WTC11 (cell line): ENCODE measurements at regions not wholly inside any gene's neighbourhood (a gene's known extent, or its start where the extent isn't known, plus 50 kb on each side); places are given as distances from the start of the nearest gene placed in this dataset.

ENCODE experiments used
- ATAC-seq: fragments of 200-7000 bp; cut with Tn5 transposase; 2 replicates; pipeline ENCODE4 v1.10.0; 2021; ENCODE audit warnings: mild to moderate bottlenecking, moderate library complexity
- CTCF ChIA-PET: fragments of 300-600 bp; sonication (Branson Sonifier 250); formaldehyde crosslinking; loops from one replicate; lab custom pipeline; 2021; ENCODE audit warnings: antibody characterized with exemption; lab: Charles Lee
- POLR2A ChIA-PET: fragments of 350-600 bp; sonication (Branson Sonifier 250); formaldehyde crosslinking; loops from one replicate; lab custom pipeline; 2021; ENCODE audit warnings: antibody characterized with exemption; lab: Charles Lee
- DNase-seq: peaks from one replicate; pipeline ENCODE4 v3.0.0; 2021; ENCODE audit warnings: low spot score
- H3K27ac Mint-ChIP-seq: 2 replicates; pipeline ENCODE4 v1.8.0; 2021; ENCODE audit warnings: mixed read lengths
- H3K27me3 Mint-ChIP-seq: 2 replicates; pipeline ENCODE4 v1.8.0; 2021; ENCODE audit warnings: low read depth, mild to moderate bottlenecking, moderate library complexity, mixed read lengths
- H3K36me3 Mint-ChIP-seq: 2 replicates; pipeline ENCODE4 v1.8.0; 2021; ENCODE audit warnings: mixed read lengths
- H3K4me1 Mint-ChIP-seq: 2 replicates; pipeline ENCODE4 v1.8.0; 2022; ENCODE audit warnings: mixed read lengths
- H3K4me3 Mint-ChIP-seq: 2 replicates; pipeline ENCODE4 v1.8.0; 2021; ENCODE audit warnings: mild to moderate bottlenecking, moderate library complexity, mixed read lengths
- H3K9me3 Mint-ChIP-seq: 2 replicates; pipeline ENCODE4 v1.8.0; 2021; ENCODE audit warnings: mixed read lengths
- ATF1 ChIP-seq: sonication (generic); formaldehyde crosslinking; IDR thresholded peaks from 2 replicates; pipeline ENCODE4 v1.8.1; 2023; ENCODE audit warnings: mild to moderate bottlenecking, moderate library complexity, missing genetic modification reagents
- ATF6 ChIP-seq: sonication (generic); formaldehyde crosslinking; IDR thresholded peaks from 2 replicates; pipeline ENCODE4 v1.8.1; 2023; ENCODE audit warnings: mild to moderate bottlenecking, missing genetic modification reagents
- CREB1 ChIP-seq: sonication (generic); formaldehyde crosslinking; IDR thresholded peaks from 2 replicates; pipeline ENCODE4 v1.8.0; 2023; ENCODE audit warnings: mild to moderate bottlenecking, missing genetic modification reagents
- FOXP1 ChIP-seq: sonication (generic); formaldehyde crosslinking; IDR thresholded peaks from 2 replicates; pipeline ENCODE4 v1.8.0; 2022; ENCODE audit warnings: missing genetic modification reagents, mild to moderate bottlenecking, moderate library complexity, borderline replicate concordance
- GRHL2 ChIP-seq: fragments of 250-450 bp; sonication (Bioruptor Pico); IDR thresholded peaks from 2 replicates; pipeline ENCODE4 v1.8.0; 2022; ENCODE audit warnings: mild to moderate bottlenecking, moderate library complexity; ENCODE audit not compliant: insufficient replicate concordance, severe bottlenecking
- IRF2 ChIP-seq: sonication (generic); formaldehyde crosslinking; IDR thresholded peaks from 2 replicates; pipeline ENCODE4 v1.8.0; 2022; ENCODE audit warnings: low read depth, missing genetic modification reagents, borderline replicate concordance
- SMAD3 ChIP-seq: sonication (generic); formaldehyde crosslinking; IDR thresholded peaks from 2 replicates; pipeline ENCODE4 v1.8.0; 2022; ENCODE audit warnings: missing genetic modification reagents, mild to moderate bottlenecking, borderline replicate concordance
- TCF7 ChIP-seq: sonication (generic); formaldehyde crosslinking; IDR thresholded peaks from 2 replicates; pipeline ENCODE4 v1.8.0; 2022; ENCODE audit warnings: mild to moderate bottlenecking, low read depth, missing genetic modification reagents, moderate library complexity
- TEAD4 ChIP-seq: sonication (generic); formaldehyde crosslinking; IDR thresholded peaks from 2 replicates; pipeline ENCODE4 v1.8.0; 2022; ENCODE audit warnings: mild to moderate bottlenecking, missing genetic modification reagents
- ZNF121 ChIP-seq: sonication (generic); formaldehyde crosslinking; IDR thresholded peaks from 2 replicates; pipeline ENCODE4 v1.8.0; 2023; ENCODE audit warnings: missing genetic modification reagents
- ZNF281 ChIP-seq: sonication (generic); formaldehyde crosslinking; IDR thresholded peaks from 2 replicates; pipeline ENCODE4 v1.8.0; 2023; ENCODE audit warnings: mild to moderate bottlenecking, missing genetic modification reagents
- ZNF416 ChIP-seq: fragments of 250-450 bp; sonication (Bioruptor Pico); IDR thresholded peaks from 2 replicates; pipeline ENCODE4 v1.9.0; 2021; ENCODE audit warnings: mild to moderate bottlenecking, inconsistent platforms
- TF ChIP-seq, protein P1 (sequence below): sonication (generic); formaldehyde crosslinking; IDR thresholded peaks from 2 replicates; pipeline ENCODE4 v1.8.1; 2023; ENCODE audit warnings: mild to moderate bottlenecking, missing genetic modification reagents, borderline replicate concordance
- TF ChIP-seq, protein P2 (sequence below): sonication (generic); formaldehyde crosslinking; IDR thresholded peaks from 2 replicates; pipeline ENCODE4 v1.8.0; 2023; ENCODE audit warnings: missing genetic modification reagents
- TF ChIP-seq, protein P3 (sequence below): fragments of 250-450 bp; sonication (Bioruptor Pico); IDR thresholded peaks from 2 replicates; pipeline ENCODE4 v1.8.0; 2021; ENCODE audit warnings: mild to moderate bottlenecking
- TF ChIP-seq, protein P4 (sequence below): sonication (generic); formaldehyde crosslinking; conservative IDR thresholded peaks from 2 replicates; pipeline ENCODE4 v1.8.1; 2023; ENCODE audit warnings: mild to moderate bottlenecking, low read depth, missing genetic modification reagents, moderate library complexity
- TF ChIP-seq, protein P5 (sequence below): sonication (generic); formaldehyde crosslinking; IDR thresholded peaks from 2 replicates; pipeline ENCODE4 v1.8.1; 2022; ENCODE audit warnings: low read depth, missing genetic modification reagents, borderline replicate concordance
- TF ChIP-seq, protein P6 (sequence below): sonication (generic); formaldehyde crosslinking; IDR thresholded peaks from 2 replicates; pipeline ENCODE4 v1.8.1; 2022; ENCODE audit warnings: missing genetic modification reagents, borderline replicate concordance

DNA sequence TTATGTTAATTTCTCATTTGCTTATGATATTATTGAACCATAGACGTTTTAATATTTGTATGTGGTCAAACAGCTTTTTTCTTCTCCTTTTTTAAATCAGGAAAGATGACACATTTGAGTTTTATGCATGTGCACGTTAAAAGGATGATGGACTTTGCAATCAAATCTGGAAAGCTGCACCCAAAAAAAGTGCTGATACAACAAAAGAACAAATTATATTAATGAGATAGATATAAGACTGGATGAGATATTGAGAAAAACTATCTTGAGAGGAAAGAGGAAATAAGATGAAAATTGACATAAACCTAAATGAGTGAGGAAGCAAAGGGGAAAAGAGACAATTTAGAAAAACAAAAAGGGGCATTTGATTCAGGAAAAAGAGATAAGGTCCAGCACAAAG is 96.4 kb upstream of the CBLN2 start (continued):
- TF ChIP-seq, protein P1, sequence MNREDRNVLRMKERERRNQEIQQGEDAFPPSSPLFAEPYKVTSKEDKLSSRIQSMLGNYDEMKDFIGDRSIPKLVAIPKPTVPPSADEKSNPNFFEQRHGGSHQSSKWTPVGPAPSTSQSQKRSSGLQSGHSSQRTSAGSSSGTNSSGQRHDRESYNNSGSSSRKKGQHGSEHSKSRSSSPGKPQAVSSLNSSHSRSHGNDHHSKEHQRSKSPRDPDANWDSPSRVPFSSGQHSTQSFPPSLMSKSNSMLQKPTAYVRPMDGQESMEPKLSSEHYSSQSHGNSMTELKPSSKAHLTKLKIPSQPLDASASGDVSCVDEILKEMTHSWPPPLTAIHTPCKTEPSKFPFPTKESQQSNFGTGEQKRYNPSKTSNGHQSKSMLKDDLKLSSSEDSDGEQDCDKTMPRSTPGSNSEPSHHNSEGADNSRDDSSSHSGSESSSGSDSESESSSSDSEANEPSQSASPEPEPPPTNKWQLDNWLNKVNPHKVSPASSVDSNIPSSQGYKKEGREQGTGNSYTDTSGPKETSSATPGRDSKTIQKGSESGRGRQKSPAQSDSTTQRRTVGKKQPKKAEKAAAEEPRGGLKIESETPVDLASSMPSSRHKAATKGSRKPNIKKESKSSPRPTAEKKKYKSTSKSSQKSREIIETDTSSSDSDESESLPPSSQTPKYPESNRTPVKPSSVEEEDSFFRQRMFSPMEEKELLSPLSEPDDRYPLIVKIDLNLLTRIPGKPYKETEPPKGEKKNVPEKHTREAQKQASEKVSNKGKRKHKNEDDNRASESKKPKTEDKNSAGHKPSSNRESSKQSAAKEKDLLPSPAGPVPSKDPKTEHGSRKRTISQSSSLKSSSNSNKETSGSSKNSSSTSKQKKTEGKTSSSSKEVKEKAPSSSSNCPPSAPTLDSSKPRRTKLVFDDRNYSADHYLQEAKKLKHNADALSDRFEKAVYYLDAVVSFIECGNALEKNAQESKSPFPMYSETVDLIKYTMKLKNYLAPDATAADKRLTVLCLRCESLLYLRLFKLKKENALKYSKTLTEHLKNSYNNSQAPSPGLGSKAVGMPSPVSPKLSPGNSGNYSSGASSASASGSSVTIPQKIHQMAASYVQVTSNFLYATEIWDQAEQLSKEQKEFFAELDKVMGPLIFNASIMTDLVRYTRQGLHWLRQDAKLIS (CRISPR knock-in tag), result no peak
- no peak for TF ChIP-seq SMAD3
- TF ChIP-seq, protein P2, sequence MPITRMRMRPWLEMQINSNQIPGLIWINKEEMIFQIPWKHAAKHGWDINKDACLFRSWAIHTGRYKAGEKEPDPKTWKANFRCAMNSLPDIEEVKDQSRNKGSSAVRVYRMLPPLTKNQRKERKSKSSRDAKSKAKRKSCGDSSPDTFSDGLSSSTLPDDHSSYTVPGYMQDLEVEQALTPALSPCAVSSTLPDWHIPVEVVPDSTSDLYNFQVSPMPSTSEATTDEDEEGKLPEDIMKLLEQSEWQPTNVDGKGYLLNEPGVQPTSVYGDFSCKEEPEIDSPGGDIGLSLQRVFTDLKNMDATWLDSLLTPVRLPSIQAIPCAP (CRISPR knock-in tag), result no peak
- TF ChIP-seq, protein P3, sequence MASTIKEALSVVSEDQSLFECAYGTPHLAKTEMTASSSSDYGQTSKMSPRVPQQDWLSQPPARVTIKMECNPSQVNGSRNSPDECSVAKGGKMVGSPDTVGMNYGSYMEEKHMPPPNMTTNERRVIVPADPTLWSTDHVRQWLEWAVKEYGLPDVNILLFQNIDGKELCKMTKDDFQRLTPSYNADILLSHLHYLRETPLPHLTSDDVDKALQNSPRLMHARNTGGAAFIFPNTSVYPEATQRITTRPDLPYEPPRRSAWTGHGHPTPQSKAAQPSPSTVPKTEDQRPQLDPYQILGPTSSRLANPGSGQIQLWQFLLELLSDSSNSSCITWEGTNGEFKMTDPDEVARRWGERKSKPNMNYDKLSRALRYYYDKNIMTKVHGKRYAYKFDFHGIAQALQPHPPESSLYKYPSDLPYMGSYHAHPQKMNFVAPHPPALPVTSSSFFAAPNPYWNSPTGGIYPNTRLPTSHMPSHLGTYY (CRISPR knock-in tag), result no peak
- TF ChIP-seq ZNF121 (CRISPR knock-in tag), result no peak

- H3K27me3 Mint-ChIP-seq, result no peaks in the 10 kb centered on the region; the same call in 1 of the 2 replicates
- TF ChIP-seq, protein P4, sequence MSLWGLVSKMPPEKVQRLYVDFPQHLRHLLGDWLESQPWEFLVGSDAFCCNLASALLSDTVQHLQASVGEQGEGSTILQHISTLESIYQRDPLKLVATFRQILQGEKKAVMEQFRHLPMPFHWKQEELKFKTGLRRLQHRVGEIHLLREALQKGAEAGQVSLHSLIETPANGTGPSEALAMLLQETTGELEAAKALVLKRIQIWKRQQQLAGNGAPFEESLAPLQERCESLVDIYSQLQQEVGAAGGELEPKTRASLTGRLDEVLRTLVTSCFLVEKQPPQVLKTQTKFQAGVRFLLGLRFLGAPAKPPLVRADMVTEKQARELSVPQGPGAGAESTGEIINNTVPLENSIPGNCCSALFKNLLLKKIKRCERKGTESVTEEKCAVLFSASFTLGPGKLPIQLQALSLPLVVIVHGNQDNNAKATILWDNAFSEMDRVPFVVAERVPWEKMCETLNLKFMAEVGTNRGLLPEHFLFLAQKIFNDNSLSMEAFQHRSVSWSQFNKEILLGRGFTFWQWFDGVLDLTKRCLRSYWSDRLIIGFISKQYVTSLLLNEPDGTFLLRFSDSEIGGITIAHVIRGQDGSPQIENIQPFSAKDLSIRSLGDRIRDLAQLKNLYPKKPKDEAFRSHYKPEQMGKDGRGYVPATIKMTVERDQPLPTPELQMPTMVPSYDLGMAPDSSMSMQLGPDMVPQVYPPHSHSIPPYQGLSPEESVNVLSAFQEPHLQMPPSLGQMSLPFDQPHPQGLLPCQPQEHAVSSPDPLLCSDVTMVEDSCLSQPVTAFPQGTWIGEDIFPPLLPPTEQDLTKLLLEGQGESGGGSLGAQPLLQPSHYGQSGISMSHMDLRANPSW (CRISPR knock-in tag), result no peak
- no peak for TF ChIP-seq ATF1
- TF ChIP-seq GRHL2 (CRISPR knock-in tag), result no peak
- TF ChIP-seq ZNF281, result no peak
- TF ChIP-seq TCF7 (CRISPR knock-in tag), result no peak
- no peak for TF ChIP-seq ATF6
- no peak for TF ChIP-seq ZNF416 (CRISPR knock-in tag)
- no peak for TF ChIP-seq CREB1
- TF ChIP-seq, protein P5, sequence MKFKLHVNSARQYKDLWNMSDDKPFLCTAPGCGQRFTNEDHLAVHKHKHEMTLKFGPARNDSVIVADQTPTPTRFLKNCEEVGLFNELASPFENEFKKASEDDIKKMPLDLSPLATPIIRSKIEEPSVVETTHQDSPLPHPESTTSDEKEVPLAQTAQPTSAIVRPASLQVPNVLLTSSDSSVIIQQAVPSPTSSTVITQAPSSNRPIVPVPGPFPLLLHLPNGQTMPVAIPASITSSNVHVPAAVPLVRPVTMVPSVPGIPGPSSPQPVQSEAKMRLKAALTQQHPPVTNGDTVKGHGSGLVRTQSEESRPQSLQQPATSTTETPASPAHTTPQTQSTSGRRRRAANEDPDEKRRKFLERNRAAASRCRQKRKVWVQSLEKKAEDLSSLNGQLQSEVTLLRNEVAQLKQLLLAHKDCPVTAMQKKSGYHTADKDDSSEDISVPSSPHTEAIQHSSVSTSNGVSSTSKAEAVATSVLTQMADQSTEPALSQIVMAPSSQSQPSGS (CRISPR knock-in tag), result no peak
- TF ChIP-seq TEAD4, result no peak
- no peak for TF ChIP-seq FOXP1 (CRISPR knock-in tag)
- no peak for TF ChIP-seq IRF2 (CRISPR knock-in tag)
- TF ChIP-seq, protein P6, sequence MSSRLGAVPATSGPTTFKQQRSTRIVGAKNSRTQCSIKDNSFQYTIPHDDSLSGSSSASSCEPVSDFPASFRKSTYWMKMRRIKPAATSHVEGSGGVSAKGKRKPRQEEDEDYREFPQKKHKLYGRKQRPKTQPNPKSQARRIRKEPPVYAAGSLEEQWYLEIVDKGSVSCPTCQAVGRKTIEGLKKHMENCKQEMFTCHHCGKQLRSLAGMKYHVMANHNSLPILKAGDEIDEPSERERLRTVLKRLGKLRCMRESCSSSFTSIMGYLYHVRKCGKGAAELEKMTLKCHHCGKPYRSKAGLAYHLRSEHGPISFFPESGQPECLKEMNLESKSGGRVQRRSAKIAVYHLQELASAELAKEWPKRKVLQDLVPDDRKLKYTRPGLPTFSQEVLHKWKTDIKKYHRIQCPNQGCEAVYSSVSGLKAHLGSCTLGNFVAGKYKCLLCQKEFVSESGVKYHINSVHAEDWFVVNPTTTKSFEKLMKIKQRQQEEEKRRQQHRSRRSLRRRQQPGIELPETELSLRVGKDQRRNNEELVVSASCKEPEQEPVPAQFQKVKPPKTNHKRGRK (CRISPR knock-in tag), result no peak
These were observed 94.2 kb upstream of the CBLN2 start for GRCh38 chr18:72638376-72638775.

More at GRCh38 chr18:72638376-72638775, 94.2 kb upstream of the CBLN2 start:
- Mint-ChIP-seq H3K36me3 (peaks cover 12% of the 10 kb centered on the region), H3K4me1 (peaks cover 7% of the 10 kb centered on the region), H3K4me3 (no peak overlapping the region), H3K9me3 (peaks cover 41% of the 10 kb centered on the region), H3K27ac (no peak overlapping the region)
- DNase-seq (no peak), ATAC-seq (no peak)
- ChIA-PET CTCF (no interaction called here), POLR2A (no interaction called here)
